NCI-H2029 treated with DMSO at 0.1 percent for 48 hours (cell line): ENCODE measurements at regions not wholly inside any gene's neighbourhood (a gene's known extent, or its start where the extent isn't known, plus 50 kb on each side); places are given as distances from the start of the nearest gene placed in this dataset.
"Not testable (repeated sequence)": the region's sequence is repeated elsewhere in the genome, so short reads cannot be mapped to it uniquely, and the experiment has no call there.

Source experiments
- DNase-seq: peaks from one replicate; lab custom pipeline; 2025; lab: John Stamatoyannopoulos, UW

- DNase-seq, result no peak
Measured at GRCh38 chr11:38005597-38005996, 1407.6 kb upstream of the RAG2 start.

- no peak for DNase-seq
Measured at GRCh38 chr11:37999171-37999570, 1401.1 kb upstream of the RAG2 start.

- no peak for DNase-seq
Measured at GRCh38 chr11:37995886-37996285, 1397.8 kb upstream of the RAG2 start.

DNA sequence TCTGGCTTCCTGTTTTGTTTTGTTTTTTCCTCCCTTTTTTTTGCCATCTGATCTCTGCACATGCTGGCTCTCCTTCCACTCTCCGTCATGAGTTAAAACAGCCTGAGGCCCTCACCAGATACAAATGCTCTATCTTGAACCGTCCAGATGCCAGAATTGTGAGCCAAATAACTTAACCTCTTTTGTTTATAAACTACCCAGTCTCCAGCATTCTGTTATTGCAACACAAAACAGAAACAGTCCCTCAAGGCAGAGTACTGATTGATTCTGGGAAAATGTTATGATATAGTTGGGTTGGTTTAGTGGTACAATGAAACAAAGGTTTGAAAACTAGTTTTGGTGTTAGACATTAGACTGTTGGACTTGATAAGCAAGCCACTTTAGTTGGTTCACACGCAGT lies 1390.0 kb upstream of the RAG2 start:
- DNase-seq, result no peak

DNA sequence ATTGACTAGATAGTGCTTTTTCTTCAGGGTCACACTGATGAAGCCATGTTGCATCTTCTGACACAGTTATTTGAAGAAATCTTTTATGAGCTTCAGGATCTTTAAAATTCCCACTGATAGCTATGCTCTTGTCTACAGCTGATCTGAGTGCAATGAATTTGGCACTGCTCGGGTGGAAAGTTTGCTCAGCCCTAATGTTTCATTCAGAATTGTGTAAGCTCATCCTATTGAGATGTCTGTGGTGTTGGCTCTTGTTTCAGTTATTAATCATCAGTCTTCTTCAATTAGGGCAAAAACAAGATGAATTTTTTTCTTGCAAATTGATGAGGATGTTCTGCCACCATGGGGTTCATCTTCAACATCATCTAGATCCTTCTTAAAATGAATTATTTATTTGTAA lies 1387.0 kb upstream of the RAG2 start:
- DNase-seq, result no peak

DNA sequence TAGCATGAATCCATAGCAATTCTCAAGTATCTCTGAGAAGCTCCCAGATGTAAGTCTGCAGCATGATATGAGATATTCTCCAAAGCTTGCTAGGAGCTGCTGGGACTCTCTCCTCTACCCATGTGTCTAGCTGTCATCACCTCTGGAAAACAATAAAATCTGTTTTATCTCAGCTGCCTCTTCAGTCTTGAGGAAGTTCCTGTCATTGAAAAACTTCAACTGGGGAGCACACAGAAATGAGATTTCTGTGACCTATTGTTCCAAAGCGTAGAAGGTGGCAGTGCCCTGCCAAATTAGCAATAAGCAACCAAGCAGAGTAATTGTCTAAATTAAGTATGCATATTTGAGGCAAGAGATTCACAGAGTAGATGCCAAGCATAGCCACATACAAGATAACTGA lies 1380.6 kb upstream of the RAG2 start:
- no peak for DNase-seq

- DNase-seq, result no peak
Measured at GRCh38 chr11:37973941-37974340, 1375.9 kb upstream of the RAG2 start.

DNA sequence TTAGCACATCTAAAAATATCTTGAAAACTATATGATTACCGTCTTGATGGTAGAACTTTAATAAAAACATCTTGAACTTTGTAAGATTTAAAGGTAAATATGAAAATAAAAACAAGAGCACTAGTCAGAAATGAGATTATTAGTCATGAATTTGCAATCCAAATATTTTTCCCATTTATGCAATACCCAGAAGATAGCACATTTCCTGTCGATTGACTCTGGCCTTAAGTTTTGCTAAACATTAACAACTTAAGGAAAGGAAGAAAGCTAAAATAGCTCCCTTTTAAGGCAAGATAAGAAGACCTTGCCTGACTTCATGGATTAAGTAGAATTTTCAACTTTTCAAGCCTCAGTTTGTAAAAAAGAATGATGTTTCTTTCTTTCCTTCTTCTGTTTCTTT lies 1374.7 kb upstream of the RAG2 start:
- DNase-seq, result no peak

- not testable (repeated sequence) for DNase-seq
Measured at GRCh38 chr11:37969336-37969735, 1371.3 kb upstream of the RAG2 start.

DNA sequence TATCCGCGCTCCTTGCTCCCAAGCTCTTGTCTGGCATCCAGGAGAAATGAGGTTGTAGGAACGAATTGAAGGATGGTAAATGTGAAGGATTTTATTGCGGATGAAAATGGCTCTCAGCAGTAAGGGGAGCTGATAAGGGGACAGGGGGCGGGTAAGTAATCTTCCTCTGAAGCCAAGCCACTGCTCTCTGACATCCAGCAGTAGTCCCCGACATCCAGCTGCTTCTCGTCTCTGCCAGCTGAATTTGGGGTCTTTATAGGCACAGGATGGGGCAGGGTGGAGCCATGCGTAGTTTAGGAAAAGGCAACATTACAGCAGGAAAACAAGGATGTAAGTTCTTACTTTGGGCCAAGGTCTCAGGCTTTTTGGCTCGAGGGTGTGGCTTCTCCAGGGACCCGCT lies 1370.1 kb upstream of the RAG2 start:
- no peak for DNase-seq

GRCh38 chr11:37967635-37968034 lies 1369.6 kb upstream of the RAG2 start:
- DNase-seq, result no peak

- no peak for DNase-seq
Measured at GRCh38 chr11:37963440-37963839, 1365.4 kb upstream of the RAG2 start.

GRCh38 chr11:37957717-37958116 lies 1359.7 kb upstream of the RAG2 start:
- no peak for DNase-seq

DNA sequence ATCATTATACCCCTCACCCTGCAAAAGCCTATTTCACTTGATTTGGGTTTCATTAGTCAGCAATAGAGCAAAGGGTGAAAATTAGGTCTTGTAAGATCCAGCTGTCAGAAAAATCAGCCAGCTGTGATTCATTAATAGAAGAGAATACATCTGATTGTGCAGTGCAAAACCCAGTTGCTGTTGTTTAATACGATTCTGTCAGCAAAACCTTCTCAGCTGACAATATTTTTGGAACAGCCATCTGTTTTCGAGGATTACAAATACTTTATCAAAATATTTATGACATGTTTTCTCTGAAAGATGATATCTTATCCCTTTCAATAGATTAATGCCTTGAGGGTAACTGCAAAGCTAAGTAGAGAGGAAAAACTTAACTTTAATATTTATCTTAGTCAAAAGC lies 1354.0 kb upstream of the RAG2 start:
- no peak for DNase-seq

DNA sequence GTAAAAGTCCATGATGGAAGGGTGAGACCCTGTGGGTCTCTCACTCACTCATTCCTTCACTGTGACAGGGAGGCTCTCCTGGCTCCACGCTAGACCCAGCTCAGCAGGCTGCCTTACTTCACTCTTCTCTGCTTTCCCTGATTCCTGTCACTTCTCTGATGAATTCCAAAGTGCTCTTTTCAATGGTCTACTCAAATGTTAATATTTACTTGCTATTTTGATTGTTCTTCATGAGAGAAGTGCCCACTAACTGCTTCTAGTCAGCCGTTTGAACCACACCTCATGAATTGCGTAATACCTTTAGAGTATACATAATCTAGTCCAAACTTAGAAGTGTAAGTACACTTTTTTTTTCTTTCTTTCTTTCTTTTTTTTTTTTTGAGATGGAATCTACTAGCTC lies 1350.2 kb upstream of the RAG2 start:
- no peak for DNase-seq

DNA sequence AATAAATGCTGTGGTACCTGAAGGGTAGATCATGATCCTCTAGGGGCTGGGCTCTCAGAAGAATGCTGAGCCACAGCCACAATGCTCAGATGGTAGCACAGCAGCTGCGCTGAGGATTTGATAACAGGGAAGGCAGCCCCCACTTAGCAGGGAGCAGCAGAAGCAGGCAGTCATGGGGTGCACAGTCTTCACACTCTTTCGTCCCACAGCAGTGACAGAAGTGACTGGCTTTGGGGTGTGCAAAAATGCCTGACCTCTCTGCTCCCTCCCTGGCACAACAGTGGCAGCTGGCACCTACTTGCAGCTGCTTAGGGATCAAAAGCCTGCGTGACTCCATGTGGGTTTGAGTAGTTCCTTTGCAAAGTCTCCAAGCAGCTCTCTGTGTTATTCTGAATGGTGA lies 1349.8 kb upstream of the RAG2 start:
- DNase-seq, result no peak

DNA sequence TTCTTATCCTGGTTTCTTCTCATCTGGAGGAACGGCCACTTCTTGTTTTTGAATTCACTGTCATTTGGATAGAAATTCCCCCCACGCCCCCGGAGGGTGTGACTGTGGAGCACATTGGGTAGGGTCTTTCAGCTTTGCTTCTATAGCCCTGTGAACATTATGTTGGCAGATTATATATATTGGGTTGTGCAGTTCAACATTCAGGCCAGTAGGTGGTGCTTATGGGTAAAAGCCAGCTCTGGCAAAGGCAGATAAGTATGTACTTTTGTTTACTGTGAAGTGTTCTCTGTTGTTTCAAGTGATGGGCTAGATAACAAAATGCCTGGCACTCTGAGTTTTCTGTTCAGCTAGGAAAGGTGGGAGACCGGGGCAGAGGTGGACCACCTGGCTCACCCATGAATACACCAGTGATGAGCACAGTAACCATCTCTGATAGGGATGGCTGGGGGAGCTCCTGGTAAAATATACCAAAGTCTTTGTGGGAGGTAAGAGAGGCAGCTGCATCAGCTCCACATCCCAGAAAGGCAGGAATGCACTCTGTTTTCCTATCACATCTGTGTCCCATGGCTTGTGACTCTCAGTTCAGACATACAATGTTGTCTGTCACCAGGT lies 1348.2 kb upstream of the RAG2 start:
- peak; percentile 5 for DNase-seq

- no peak for DNase-seq
Measured at GRCh38 chr11:37942081-37942480, 1344.0 kb upstream of the RAG2 start.

- DNase-seq, result no peak
Measured at GRCh38 chr11:37929100-37929653, 1331.1 kb upstream of the RAG2 start.

GRCh38 chr11:37926772-37927171 lies 1328.7 kb upstream of the RAG2 start:
- no peak for DNase-seq

DNA sequence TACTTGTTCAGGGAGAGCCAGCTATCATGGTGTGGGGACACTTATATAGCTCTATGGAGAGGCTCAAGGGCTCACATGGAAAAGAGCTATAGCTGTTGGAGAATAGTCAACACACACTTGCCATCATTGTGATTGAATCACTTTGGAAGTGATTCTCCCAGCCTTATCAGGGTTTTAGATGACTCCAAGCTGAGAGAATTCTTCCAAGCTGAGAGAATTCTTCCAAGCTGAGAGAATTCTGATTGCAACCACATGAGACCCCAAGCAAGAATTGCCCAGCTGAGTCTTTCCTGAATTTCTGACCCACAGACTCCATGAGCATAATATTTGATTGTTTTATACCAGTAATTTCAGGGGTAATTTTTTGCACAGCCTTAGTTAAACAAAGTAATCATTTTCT lies 1318.3 kb upstream of the RAG2 start:
- DNase-seq, result no peak

GRCh38 chr11:37914859-37915258 lies 1316.8 kb upstream of the RAG2 start:
- DNase-seq, result no peak

DNA sequence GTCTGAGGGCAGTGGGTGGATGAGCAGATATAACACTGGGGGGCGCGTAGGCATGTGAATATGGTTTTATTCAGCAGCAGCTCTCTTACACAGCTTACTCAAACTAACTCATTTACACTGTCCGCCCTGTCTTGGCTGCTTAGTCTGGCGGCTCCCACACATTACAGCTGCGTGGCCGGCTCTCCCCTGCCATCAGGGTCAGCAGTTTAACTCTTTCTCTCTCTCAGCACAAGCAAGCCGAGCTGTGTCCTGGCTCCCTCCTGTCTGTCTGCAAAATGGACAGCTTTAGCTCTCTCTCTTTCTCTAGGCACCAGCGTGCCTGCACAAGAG lies 1310.1 kb upstream of the RAG2 start:
- DNase-seq, result no peak

- no peak for DNase-seq
Measured at GRCh38 chr11:37907436-37908218, 1309.6 kb upstream of the RAG2 start.
